NCI-H2107 treated with DMSO at 0.1 percent for 48 hours (cell line): ENCODE measurements at regions not wholly inside any gene's neighbourhood (a gene's known extent, or its start where the extent isn't known, plus 50 kb on each side); places are given as distances from the start of the nearest gene placed in this dataset.
"Not testable (repeated sequence)": the region's sequence is repeated elsewhere in the genome, so short reads cannot be mapped to it uniquely, and the experiment has no call there.

Source experiments
- DNase-seq: peaks from one replicate; lab custom pipeline; 2025; ENCODE audit not compliant: unreplicated experiment; lab: John Stamatoyannopoulos, UW

GRCh38 chr20:57983082-57983481 lies 245.4 kb downstream of the ANKRD60 start:
- DNase-seq = no peak

- no peak for DNase-seq
Observed at GRCh38 chr20:57980506-57980905, 247.9 kb downstream of the ANKRD60 start.

- no peak for DNase-seq
Observed at GRCh38 chr20:57977569-57977968, 250.9 kb downstream of the ANKRD60 start.

- no peak for DNase-seq
Observed at GRCh38 chr20:57977141-57977540, 251.3 kb downstream of the ANKRD60 start.

- no peak for DNase-seq
Observed at GRCh38 chr20:57974863-57975262, 253.6 kb downstream of the ANKRD60 start.

- DNase-seq = no peak
Observed at GRCh38 chr20:57973886-57974285, 254.6 kb downstream of the ANKRD60 start.

GRCh38 chr20:57971583-57971982 lies 256.9 kb downstream of the ANKRD60 start:
- DNase-seq = not testable (repeated sequence)

GRCh38 chr20:57970856-57971255 lies 257.6 kb downstream of the ANKRD60 start:
- no peak for DNase-seq

- DNase-seq = no peak
Observed at GRCh38 chr20:57970116-57970515, 258.3 kb downstream of the ANKRD60 start.

- DNase-seq = no peak
Observed at GRCh38 chr20:57968120-57968519, 258.3 kb upstream of the PMEPA1 start.

GRCh38 chr20:57967364-57967763 lies 257.5 kb upstream of the PMEPA1 start:
- no peak for DNase-seq

- DNase-seq = no peak
Observed at GRCh38 chr20:57966620-57967019, 256.8 kb upstream of the PMEPA1 start.

- no peak for DNase-seq
Observed at GRCh38 chr20:57965441-57965840, 255.6 kb upstream of the PMEPA1 start.

- DNase-seq = no peak
Observed at GRCh38 chr20:57964011-57964862, 254.4 kb upstream of the PMEPA1 start.

- peak; percentile 39 for DNase-seq
Observed at GRCh38 chr20:57960803-57961575, 251.2 kb upstream of the PMEPA1 start.

- DNase-seq = no peak
Observed at GRCh38 chr20:57959589-57959988, 249.8 kb upstream of the PMEPA1 start.

GRCh38 chr20:57959018-57959417 lies 249.2 kb upstream of the PMEPA1 start:
- DNase-seq = no peak

GRCh38 chr20:57958050-57958420 lies 248.2 kb upstream of the PMEPA1 start:
- DNase-seq = no peak

- DNase-seq = no peak
Observed at GRCh38 chr20:57957411-57958049, 247.7 kb upstream of the PMEPA1 start.

- DNase-seq = no peak
Observed at GRCh38 chr20:57953638-57954037, 243.8 kb upstream of the PMEPA1 start.

GRCh38 chr20:57952136-57952535 lies 242.3 kb upstream of the PMEPA1 start:
- no peak for DNase-seq

GRCh38 chr20:57951549-57951948 lies 241.7 kb upstream of the PMEPA1 start:
- DNase-seq = no peak
